NCI-H69 (cell line): ENCODE measurements at regions not wholly inside any gene's neighbourhood (a gene's known extent, or its start where the extent isn't known, plus 50 kb on each side); places are given as distances from the start of the nearest gene placed in this dataset.
A peak's percentile ranks its signal among the peaks of the same experiment; 100 is the strongest.

ENCODE experiments used
- DNase-seq: peaks from one replicate; lab custom pipeline; 2025; lab: John Stamatoyannopoulos, UW

DNA sequence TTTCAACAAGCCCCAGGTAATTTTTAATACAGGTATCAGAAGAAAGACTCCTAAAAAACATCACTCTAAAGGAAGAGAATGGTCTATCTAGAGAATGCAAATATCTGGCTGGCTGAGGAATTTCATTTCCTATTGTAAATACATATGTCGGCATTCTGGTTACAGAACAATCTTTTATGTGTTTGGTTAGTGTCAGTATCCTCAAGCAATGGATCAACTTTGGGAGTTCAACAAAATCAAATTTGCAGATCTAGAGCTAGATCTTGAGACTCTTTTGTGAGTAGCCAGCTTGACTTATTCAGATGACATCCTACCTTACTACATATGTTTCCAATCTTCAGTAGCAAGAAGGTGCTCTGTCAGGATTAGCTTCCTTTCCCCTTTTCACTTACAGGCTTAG is 145.1 kb downstream of the BTC start:
- no peak for DNase-seq

DNA sequence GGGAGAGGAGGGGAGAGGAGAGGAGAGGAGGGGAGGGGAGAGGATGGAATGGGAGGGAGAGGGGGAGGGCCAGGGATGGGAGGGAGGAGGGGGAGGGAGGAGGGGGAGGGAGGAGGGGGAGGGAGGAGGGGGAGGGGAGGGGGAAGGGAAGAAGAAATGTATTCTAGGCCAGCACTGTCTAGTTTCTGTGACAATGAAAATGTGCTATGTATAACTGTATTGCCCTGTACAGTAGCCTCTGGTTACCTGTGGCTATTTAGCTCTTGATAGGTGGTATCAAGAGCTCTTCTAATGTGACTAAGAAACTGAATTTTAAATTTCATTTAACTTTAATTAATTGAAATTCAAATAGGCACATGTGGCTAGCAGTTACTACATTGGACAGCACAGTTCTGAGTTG is 143.1 kb downstream of the BTC start:
- DNase-seq: no peak

DNA sequence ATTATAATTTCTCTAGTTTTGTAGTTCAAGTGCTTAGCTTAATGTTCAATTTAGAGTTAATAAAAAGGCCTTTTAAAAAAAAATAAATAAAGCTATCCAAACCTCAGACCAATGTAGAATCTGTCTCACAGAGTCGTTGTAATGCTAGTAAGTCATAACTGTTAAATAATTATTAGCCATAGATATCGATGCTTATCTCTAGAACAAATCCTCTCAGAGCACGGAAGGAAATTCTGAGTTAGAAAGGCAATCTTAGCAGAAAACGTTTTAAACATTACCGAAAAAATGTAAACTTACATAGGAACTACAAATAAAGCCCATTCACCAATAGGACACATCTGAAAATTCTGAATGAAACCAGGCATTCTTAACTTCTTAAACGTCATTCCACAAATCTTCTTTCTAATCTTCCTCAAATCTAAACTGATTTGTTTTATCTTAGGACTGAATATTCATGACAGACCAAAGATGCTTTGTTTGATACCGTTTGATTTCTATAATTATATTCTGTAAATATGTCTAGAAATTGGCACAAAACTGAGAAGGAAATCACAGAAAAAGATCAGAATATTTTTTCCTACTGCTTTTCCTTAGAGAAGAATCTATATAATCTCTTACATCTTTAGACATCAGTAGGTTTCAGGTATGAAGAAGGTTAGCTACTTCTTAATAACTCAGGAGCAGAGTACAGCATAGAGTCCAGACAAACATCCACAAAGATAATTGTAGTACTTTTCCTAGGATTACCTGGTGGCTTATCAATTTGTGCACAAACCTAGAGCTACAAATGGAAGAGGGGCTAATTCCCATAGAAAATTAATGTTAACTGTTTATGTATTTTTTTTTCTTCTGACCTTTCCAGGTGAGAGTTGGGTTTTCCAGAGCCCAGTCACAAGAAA is 140.7 kb downstream of the BTC start:
- DNase-seq: no peak

DNA sequence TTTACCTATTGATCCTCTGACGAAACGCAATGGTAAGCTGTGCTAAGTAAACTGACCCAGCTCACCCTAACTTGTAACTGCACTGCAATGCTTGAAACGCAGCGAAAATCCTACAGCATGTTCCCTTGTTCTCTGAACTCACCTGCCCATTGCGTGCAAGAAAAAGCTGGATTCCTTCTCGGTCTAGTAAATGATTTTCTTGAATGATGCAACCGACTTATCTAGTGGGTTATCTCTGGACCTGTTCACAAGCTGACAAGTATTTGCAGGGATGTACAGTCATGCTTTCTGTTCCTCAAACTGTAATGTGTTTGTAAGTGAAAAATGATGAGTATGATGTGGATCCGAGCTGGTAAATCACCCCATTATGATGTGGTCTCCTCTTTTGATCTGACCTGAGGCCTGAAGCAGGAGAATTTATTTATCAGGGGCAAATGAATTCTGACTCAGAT is 140.1 kb downstream of the BTC start:
- DNase-seq: no peak

DNA sequence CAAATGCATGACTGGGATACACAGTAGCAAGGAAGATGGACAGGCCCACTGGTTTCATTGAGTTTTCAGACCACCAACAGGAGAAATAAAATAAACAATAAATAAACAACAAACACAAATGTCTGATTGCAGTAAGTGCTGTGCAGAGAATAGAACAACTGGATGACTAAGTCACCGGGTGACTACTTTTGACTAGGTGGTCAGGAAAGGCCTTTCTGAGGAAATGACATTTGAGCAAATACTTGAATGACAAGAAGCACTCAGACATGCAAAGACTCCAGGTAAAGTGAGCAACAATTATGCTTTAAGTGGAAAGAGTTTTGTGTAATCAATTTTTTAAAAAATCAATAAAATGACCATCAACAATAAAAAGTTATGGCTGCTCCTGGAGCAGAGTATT is 137.7 kb downstream of the BTC start:
- no peak for DNase-seq

DNA sequence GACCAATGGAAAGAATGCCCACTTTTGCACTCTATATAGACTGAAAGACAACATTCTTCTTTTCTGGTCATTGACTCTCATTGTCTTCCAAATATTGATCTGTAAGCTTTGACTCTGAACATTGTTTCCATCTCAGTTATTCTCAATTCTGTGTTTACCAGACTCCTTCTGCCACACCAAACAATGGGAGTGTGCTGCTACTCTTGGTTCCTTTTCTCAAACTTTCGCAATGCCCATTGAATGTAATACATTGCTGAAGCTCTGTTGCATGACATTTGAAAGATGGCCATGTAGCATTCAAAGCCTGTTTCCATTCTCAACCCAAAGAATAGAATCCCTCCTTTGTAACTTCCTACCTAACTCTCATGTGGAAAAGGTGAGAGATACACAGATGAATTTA is 136.2 kb downstream of the BTC start:
- no peak for DNase-seq

DNA sequence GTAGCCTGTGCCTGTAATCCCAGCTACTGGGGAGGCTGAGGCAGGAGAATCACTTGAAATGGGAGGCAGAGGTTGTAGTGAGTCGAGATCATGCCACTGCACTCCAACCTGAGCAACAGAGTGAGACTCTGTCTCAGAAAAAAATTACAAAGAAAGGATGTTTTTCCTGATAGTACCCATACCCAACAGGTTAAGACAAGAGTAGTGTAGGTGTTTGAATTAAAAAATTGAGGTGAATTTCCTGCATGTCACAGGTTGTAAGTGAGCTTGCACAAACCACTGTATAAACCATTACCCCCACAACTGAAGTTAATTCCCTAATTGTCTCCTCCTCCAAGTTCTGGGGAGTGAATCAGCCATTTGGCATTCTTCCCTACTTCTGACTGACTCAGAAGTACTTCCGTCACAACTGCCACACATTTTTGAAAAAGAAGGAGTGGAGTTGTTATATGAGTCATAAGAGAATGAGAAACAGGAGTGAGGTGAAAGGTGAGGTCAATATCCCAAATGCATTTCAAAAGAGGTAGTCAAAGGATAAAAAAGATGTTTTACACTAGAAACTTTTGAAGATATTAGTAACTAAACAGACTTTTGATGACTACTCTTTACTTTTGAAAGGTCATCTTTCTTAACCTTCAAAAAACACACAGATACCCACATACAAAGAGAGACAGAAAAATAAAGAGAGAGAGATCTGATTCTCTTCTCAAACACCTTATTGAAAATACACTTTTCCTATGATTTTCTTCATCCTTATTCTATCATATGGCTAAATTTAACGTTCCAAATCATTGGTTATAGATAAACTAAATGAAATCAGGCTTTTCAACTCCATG is 134.5 kb downstream of the BTC start:
- peak; percentile 6 for DNase-seq

DNA sequence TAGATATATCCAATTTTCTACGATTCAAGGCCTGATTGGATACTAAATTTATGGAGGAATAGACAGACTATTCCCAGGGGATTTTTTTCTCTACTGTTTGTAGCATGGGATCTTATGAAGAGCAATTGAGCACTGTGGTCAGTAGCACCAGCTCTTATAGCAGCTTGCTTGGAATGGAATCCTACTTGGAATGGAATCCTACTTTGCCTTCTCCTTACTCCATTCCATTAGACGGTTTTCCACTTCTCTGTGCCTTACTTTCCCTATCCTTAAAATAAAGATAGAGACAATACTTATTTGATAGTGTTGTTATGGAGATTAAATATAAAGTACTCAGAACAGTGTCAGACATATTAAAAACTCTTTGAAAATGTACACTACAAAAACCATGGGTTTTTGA is 133.5 kb downstream of the BTC start:
- no peak for DNase-seq

DNA sequence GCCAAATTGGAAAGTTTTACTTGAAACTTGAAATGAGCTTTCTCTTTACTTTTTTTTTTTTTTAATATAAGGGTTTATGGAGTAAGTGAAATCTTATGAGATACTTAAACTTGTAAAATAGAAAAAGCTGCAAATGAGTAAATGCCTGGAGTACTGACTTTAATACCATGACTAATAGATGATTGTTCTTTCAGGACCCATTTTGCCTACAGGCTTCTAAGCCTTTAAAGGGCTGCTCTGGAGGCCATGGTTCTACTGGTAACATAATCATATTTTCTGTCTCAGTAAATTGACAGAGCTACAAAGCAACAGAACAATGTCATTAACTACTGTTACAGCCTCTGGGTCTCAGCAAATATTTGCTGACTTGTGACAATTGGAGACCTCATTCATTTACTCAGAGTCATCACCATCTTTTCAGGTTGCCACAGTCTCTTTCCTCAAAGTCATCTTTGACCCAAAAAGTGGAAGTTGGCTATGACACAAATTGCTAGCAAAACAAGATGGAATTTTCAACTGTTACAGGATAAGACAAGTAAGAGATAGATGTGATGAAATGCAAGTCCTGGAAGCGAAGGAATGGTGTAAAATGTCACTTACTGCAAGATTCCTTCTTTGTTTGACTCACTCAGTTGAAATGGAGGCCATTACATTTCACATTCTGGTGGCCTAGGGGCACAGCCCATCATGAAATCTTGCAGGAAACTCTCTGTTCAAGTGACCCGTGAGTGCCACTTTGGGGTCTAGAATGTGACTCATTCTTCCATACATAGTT is 132.7 kb downstream of the BTC start:
- no peak for DNase-seq

DNA sequence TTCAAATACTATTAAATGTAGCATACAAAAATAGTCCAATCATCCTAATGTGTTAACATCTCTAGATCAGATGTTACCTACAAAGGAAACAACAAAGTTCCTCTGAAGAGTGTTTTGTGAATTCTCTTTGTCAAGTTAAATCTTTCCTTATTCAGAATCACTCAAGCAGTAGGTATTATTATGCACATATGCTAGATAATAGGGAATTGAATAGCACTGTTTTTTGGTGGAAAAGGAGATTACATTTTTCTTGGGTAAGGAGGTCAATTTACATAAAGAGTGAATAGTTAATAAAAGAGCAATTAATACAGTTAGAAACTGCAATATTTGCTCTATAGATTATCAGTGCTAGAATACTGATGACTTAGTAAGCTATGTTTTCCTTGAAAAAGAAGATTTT is 130.7 kb downstream of the BTC start:
- no peak for DNase-seq

DNA sequence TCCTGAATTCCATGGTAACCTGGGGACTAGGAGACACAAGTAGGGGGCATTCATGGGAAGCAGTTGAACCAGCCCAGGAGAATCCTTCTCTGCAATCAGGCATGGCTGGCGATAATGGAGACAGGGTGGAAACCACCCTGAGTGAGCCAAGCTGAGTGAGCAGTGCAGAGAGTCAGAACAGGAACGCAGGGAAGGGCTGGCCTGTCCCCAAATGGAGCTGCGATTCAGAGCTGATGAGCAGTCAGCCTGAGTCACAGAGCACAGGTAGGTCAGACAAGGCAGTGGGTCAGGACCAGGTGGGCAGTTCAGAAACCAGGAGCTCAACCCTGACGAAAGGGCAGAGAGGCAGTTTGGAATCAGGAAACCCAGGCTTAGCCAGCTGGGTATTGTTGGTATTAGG is 129.0 kb downstream of the BTC start:
- DNase-seq: no peak

DNA sequence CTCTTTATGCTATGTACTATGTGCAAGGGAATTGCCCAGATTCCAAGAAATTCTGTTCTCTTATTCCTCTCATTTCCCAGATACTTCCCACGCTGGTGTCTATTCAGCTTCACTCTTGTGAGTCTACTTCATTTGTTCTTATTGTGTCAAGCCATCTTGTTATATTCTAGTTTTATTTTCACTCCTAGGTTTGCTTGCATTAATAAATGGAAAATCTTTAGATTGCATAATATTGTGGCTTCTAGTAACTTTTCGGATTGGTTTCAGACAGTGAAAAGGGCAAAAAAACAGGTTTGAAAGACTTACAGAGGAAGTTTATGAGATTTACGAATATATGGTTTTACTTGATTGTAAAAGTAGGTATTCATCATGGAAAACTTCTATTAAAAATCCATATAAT is 128.4 kb downstream of the BTC start:
- no peak for DNase-seq

DNA sequence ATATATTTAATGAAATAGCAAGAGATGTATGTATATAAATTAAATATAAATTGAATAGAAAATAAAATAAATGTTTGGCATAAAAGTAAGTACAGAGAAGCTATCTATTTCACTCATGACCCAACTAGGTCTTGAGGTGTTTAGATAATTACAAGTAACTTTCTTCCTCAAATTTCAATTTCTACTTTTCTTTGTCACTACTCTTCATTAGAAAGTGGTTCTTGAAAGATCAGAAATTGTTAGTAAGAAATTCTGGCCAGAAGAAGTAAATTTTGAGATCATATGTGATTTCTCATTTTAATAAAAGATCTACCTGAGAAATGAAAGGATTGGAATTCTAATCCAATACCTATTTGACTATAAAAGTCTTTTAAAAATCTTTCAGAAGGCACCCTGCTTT is 126.9 kb downstream of the BTC start:
- no peak for DNase-seq

DNA sequence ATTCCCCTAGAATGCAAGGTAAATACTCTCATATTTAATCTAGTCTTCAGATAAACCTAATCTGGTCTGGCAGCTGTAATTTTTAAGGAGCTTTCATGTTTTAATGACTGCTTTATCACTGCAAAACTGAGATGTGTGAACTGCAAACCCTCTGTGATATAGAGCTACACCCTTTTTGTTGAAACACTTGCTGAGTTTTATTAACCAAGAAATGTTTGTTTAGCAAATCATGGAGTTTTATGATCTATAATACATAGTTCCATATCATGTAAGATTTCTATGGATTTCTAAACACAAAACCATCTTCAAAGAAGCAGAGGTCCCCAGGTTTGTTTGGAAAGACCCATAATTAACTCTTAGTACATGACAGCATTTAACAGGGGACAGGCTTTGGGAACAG is 126.4 kb downstream of the BTC start:
- no peak for DNase-seq

DNA sequence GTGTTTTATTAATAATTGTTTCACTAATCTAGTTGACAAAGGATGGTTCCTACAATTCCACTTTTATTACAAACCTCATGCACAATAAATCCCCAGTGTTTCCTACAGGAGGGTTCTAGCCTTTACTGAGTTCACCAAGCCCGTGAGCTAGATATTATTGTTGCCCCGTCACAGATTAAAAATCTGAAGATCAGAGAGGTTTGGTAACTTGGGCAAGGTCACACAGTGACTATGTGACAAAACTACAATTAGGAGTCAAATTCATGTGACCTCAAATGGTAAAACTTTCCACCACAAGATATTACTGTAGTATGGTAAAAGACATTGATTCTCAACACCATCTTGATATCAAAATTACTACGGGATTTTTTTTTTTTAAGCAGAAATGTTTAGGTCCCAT is 124.6 kb downstream of the BTC start:
- DNase-seq: no peak

DNA sequence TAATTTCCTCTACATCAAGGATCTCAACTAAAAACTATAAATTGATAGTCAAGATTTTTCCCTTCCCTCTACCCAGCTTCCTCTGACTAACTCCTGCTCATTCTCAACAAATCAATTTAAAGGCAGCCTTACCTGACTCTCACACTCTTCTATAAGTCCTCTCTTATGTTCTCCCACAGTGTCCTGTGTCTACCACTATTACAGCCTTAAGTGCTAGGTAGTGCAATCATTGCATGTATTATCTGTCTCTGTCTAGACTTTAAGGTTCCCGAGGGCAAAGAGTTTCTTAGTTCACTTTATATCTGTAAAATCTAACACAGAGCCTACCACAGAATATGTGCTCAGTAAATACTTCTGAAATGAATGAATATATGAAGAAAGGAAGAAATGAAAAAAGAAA is 123.7 kb downstream of the BTC start:
- DNase-seq: no peak

DNA sequence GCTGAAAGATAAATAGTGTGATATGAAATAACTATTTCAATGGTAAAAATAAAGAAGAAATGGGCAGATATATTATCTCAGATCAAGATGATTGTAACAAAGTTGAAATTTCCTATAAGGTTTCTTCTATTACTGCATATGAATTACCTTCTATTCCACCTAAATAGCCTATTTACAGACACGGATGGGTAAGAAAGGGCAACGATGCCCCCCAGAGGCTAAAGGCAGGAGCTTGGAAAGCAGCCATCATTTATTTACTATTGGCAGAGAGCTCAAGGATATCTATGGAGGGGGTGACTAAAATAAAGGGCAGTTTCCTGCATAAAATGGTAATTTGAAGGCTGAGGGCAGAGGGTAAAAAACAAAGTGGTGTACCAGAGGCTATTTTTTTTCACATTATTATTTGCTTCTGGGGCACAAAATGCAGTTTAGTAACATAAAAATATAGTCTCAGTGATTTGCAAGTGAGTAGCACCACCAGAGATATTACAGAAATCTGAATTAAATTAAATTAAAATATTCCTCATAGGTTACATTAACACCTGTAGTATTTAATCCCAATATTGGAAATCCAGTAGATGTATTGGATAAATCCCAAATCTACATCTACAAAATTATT is 123.1 kb downstream of the BTC start:
- peak; percentile 45 for DNase-seq

DNA sequence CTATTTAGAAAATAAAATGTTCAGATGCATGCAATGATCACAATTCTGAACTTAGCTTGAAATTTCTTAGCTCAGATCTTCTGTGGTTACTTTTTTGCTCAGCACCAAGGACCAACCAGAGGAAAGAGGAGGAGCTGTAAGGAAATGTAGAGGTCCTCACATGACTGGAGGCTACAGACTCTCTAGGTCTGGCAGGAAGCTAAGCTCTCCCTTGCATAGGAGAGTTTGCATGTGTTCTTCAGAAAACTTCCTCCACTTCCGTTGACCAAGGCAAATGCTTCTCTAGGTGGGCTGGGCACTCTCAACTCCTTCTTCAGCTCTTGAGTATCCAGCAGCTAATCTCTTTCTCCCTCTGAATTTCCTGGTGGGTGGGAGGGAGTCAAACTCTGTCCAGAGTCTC is 119.6 kb downstream of the BTC start:
- DNase-seq: no peak

DNA sequence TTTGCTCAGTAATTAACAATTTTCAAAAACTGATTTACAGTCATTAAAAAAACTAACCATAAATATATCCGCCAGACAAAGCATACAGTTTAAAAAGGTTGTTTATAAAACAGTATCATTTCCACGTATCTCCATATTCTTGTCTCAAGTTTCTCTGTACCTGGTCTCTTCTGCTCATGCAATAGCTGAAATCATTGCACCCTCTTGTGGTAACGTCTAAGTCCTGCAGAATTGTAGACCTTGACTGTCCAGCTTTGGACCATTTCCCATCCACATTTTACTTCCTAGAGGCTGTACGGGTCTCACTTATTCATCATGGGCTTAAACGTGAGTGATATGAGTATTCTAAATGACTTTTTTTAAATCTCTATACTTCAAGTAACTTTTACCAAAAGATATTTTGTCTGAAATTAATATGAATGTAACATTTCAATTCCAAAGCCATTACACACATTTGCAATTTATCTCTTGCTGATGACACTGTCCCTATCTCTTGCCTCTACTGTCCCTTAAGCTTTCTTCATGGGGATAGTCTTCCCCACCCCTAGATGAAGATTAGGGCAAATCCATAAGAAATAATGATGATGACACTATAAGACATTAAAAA is 118.5 kb downstream of the BTC start:
- DNase-seq: peak; percentile 41

DNA sequence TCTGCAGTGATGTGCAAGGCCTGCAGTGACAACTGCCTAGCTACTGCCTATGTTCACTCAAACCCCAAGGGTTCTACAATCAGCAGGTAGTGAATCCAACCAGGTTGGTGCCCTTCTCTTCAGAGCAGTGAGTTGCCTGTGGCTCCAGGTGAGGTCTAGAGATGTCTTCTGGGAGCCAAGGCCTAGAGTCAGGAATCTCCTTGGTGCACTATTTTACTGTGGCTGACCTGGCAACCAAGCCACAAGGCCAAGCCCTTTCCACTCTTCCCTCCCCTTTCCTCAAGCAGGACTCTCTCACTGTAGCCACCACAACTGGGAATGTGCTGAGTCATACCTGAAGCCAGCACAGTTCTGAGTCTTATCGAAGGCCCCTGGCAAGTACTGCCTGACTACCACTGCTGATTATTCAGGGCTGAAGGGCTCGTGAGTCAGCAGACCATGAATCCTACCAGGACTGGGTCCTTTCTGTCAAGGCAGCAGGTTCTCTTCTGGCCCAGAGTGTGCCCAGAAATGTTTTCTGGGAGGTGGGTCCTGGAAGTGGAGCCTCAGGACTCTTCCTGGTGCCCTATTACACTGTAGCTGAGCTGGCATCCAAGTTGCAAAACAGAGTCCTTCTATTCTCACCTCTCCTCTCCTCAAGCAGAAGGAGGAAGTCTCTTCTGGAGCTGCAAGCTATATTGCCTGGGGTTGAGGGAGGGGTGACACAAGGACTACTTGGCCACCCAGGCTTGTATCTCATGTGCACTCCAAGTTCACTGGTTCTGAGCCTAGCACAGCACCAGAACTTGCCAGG is 111.6 kb downstream of the BTC start:
- DNase-seq: no peak

DNA sequence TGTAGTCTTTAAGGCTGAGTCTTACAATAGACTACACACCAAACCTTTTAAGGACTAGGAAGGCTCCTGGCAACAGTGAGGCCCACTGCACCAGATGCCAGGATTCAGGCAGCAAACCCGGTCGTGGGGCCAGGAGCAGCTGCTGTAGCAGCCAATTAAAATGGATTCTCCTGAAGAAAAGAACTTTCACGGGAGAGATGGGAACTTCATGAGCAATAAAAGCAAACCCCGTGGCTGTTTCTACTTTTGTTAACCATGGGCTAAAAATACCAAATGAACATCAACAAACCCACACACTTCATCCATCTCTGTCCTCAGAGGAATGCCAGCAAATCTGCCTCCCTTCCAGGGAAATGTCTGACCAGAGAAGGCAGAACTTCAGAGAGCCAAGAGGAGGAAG is 101.4 kb downstream of the BTC start:
- peak; percentile 2 for DNase-seq
